Stomach (tissue), 4 donors: ENCODE measurements at regions not wholly inside any gene's neighbourhood (a gene's known extent, or its start where the extent isn't known, plus 50 kb on each side); places are given as distances from the start of the nearest gene placed in this dataset.

Experiments used
- POLR2A ChIP-seq, 4 donors: fragments of 450-650 bp; IDR thresholded peaks; one replicate each; pipeline ENCODE4 v1.6.1; 2016; ENCODE audit warnings: antibody characterized with exemption in 4 of 4, control low read depth in 2 of 4, mild to moderate bottlenecking in 1 of 4, moderate library complexity in 1 of 4
- POLR2AphosphoS5 ChIP-seq, 3 donors: sonication (generic); formaldehyde crosslinking; IDR thresholded peaks; one replicate each; pipeline ENCODE4 v1.6.1; 2016; ENCODE audit warnings: antibody characterized with exemption in 3 of 3
- TF ChIP-seq, protein P1 (sequence below), 7 experiments: fragments of 450-650 bp in 4 of 7; fragments of 200-600 bp in 3 of 7; sonication (generic) in 3 of 7; IDR thresholded peaks; one replicate each; pipeline ENCODE4 v1.5.1; 2016 to 2019; ENCODE audit warnings: antibody characterized with exemption in 7 of 7, control low read depth in 2 of 7, mild to moderate bottlenecking in 1 of 7

DNA sequence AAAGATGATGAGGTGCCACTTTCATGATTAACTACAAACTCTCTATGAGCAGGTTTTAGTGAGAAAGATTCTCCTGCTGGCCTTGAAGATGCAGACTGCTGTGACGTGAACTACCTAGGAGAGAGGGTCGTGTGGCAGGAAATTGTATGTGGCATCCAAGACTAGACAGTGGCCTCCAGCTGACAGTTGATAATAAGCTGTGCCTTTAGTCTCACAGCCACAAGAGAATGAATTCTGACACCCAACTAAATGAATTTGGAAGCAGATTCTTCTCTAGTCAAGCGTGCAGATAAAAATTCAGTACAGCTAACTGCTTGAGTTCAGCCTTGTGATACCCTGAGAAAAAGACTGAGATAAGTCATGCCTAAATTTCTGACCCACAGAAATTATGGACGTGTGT lies 169.0 kb upstream of the COL3A1 start:
- TF ChIP-seq, protein P1, sequence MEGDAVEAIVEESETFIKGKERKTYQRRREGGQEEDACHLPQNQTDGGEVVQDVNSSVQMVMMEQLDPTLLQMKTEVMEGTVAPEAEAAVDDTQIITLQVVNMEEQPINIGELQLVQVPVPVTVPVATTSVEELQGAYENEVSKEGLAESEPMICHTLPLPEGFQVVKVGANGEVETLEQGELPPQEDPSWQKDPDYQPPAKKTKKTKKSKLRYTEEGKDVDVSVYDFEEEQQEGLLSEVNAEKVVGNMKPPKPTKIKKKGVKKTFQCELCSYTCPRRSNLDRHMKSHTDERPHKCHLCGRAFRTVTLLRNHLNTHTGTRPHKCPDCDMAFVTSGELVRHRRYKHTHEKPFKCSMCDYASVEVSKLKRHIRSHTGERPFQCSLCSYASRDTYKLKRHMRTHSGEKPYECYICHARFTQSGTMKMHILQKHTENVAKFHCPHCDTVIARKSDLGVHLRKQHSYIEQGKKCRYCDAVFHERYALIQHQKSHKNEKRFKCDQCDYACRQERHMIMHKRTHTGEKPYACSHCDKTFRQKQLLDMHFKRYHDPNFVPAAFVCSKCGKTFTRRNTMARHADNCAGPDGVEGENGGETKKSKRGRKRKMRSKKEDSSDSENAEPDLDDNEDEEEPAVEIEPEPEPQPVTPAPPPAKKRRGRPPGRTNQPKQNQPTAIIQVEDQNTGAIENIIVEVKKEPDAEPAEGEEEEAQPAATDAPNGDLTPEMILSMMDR (IDR thresholded peaks at IDR 0.05) = no peak
- TF ChIP-seq POLR2A (IDR thresholded peaks at IDR 0.05) (no peak), POLR2AphosphoS5 (IDR thresholded peaks at IDR 0.05) (no peak)
